ENCODE measurements at regions not wholly inside any gene's neighbourhood (a gene's known extent, or its start where the extent isn't known, plus 50 kb on each side); places are given as distances from the start of the nearest gene placed in this dataset.
"Not testable (repeated sequence)": the region's sequence is repeated elsewhere in the genome, so short reads cannot be mapped to it uniquely, and the experiment has no call there.

- H3K9me3 Mint-ChIP-seq, result no peaks in the 10 kb centered on the region; the same call in 1 of the 2 replicates
Observed at GRCh38 chr1:58948671-58949070, 164.8 kb upstream of the JUN start.

GRCh38 chr1:58949551-58950220 is 165.8 kb upstream of the JUN start:
- no peak for DNase-seq
- Mint-ChIP-seq H3K4me1 (ENCODE audit: low read depth) (peaks cover 2% of the 10 kb centered on the region; the same call in 1 of the 2 replicates), H3K27me3 (ENCODE audit: insufficient read depth) (no peaks in the 10 kb centered on the region; the same call in 1 of the 2 replicates), H3K4me3 (no peak overlapping the region), H3K36me3 (ENCODE audit: low read depth) (no peaks in the 10 kb centered on the region), H3K9me3 (no peaks in the 10 kb centered on the region; the same call in 1 of the 2 replicates), H3K27ac (no peak overlapping the region)
- TF ChIP-seq CTCF (IDR thresholded peaks at IDR 0.05), result no peak

More at GRCh38 chr1:58948671-58949070, 164.8 kb upstream of the JUN start:
- H3K4me1 Mint-ChIP-seq (ENCODE audit: low read depth), result peaks cover 3% of the 10 kb centered on the region; the same call in 1 of the 2 replicates
- no peaks in the 10 kb centered on the region; the same call in none of the 2 replicates for H3K27me3 Mint-ChIP-seq (ENCODE audit: insufficient read depth)
- H3K27ac Mint-ChIP-seq, result no peak overlapping the region
- TF ChIP-seq CTCF (IDR thresholded peaks at IDR 0.05), result no peak
- no peaks in the 10 kb centered on the region for H3K36me3 Mint-ChIP-seq (ENCODE audit: low read depth)
- H3K4me3 Mint-ChIP-seq, result no peak overlapping the region
- no peak for DNase-seq

- no peak for DNase-seq
- no peaks in the 10 kb centered on the region; the same call in 1 of the 2 replicates for H3K27me3 Mint-ChIP-seq (ENCODE audit: insufficient read depth)
- H3K4me3 Mint-ChIP-seq, result no peak overlapping the region
- H3K4me1 Mint-ChIP-seq (ENCODE audit: low read depth), result peaks cover 12% of the 10 kb centered on the region
- no peaks in the 10 kb centered on the region for H3K36me3 Mint-ChIP-seq (ENCODE audit: low read depth)
- no peak for TF ChIP-seq CTCF (IDR thresholded peaks at IDR 0.05)
- no peak overlapping the region for H3K27ac Mint-ChIP-seq
- H3K9me3 Mint-ChIP-seq, result no peaks in the 10 kb centered on the region; the same call in 1 of the 2 replicates
Observed at GRCh38 chr1:58950897-58951296, 167.1 kb upstream of the JUN start.

GRCh38 chr1:58953951-58954350 is 170.1 kb upstream of the JUN start:
- H3K4me3 Mint-ChIP-seq; H3K27ac Mint-ChIP-seq; DNase-seq; H3K36me3 Mint-ChIP-seq (ENCODE audit: low read depth); H3K9me3 Mint-ChIP-seq; H3K27me3 Mint-ChIP-seq (ENCODE audit: insufficient read depth): not testable (repeated sequence)
- peaks cover 12% of the 10 kb centered on the region for H3K4me1 Mint-ChIP-seq (ENCODE audit: low read depth)

GRCh38 chr1:58963287-58963686 is 179.4 kb upstream of the JUN start:
- not testable (repeated sequence) for H3K9me3 Mint-ChIP-seq; H3K4me1 Mint-ChIP-seq (ENCODE audit: low read depth); H3K4me3 Mint-ChIP-seq; H3K36me3 Mint-ChIP-seq (ENCODE audit: low read depth); H3K27ac Mint-ChIP-seq; H3K27me3 Mint-ChIP-seq (ENCODE audit: insufficient read depth); DNase-seq

- no peak for TF ChIP-seq CTCF (IDR thresholded peaks at IDR 0.05)
- no peaks in the 10 kb centered on the region; the same call in 1 of the 2 replicates for H3K36me3 Mint-ChIP-seq (ENCODE audit: low read depth)
Observed at GRCh38 chr1:58964428-58964827, 180.6 kb upstream of the JUN start.

More at GRCh38 chr1:58964428-58964827, 180.6 kb upstream of the JUN start:
- Mint-ChIP-seq H3K27me3 (ENCODE audit: insufficient read depth) (peaks cover 2% of the 10 kb centered on the region; the same call in 1 of the 2 replicates), H3K4me3 (no peak overlapping the region), H3K4me1 (ENCODE audit: low read depth) (no peaks in the 10 kb centered on the region), H3K27ac (no peak overlapping the region), H3K9me3 (no peaks in the 10 kb centered on the region)
- DNase-seq, result no peak

All from HFFc6 (cell line).